ENCODE measurements at regions not wholly inside any gene's neighbourhood (a gene's known extent, or its start where the extent isn't known, plus 50 kb on each side); places are given as distances from the start of the nearest gene placed in this dataset.

- DNase-seq (no peak), ATAC-seq (ENCODE audit: low read depth in 2 of 2) (no peak)
- Mint-ChIP-seq H3K9me3 (peaks cover 2 to 16% (median 8%) of the 10 kb centered on the region in 7 donors), H3K27me3 (no peaks in the 10 kb centered on the region), H3K36me3 (no peaks in the 10 kb centered on the region), H3K27ac (no peak overlapping the region), H3K4me3 (no peak overlapping the region), H3K4me1 (no peaks in the 10 kb centered on the region)
- no peaks in the 10 kb centered on the region for H3K27me3 ChIP-seq (ENCODE audit: control insufficient read depth, insufficient read depth, low read length)
- no peaks in the 10 kb centered on the region for H3K4me1 ChIP-seq (ENCODE audit: control insufficient read depth, insufficient read depth, low read length, poor library complexity, severe bottlenecking)
- no peaks in the 10 kb centered on the region for H3K9me3 ChIP-seq (ENCODE audit: control insufficient read depth in 2 of 2, low read length in 2 of 2)
- no peak overlapping the region for H3K4me3 ChIP-seq (ENCODE audit: low read depth, low read length)
- H3K27ac ChIP-seq (ENCODE audit: insufficient read depth, low read length, poor library complexity, severe bottlenecking): no peak overlapping the region
- no peaks in the 10 kb centered on the region for H3K36me3 ChIP-seq (ENCODE audit: control insufficient read depth, insufficient read depth, low read length)
Measured at GRCh38 chr4:43351970-43352806, 459.7 kb downstream of the GRXCR1 start.

- Mint-ChIP-seq H3K4me3 (no peak overlapping the region), H3K9me3 (peaks cover 2 to 13% (median 6%) of the 10 kb centered on the region in 7 donors), H3K27ac (no peak overlapping the region), H3K4me1 (no peaks in the 10 kb centered on the region), H3K27me3 (no peaks in the 10 kb centered on the region), H3K36me3 (no peaks in the 10 kb centered on the region)
- Histone ChIP-seq H3K4me3 (ENCODE audit: low read depth, low read length) (no peak overlapping the region), H3K27me3 (ENCODE audit: control insufficient read depth, insufficient read depth, low read length) (no peaks in the 10 kb centered on the region), H3K36me3 (ENCODE audit: control insufficient read depth, insufficient read depth, low read length) (no peaks in the 10 kb centered on the region), H3K9me3 (ENCODE audit: control insufficient read depth in 2 of 2, low read length in 2 of 2) (no peaks in the 10 kb centered on the region), H3K27ac (ENCODE audit: insufficient read depth, low read length, poor library complexity, severe bottlenecking) (no peak overlapping the region), H3K4me1 (ENCODE audit: control insufficient read depth, insufficient read depth, low read length, poor library complexity, severe bottlenecking) (no peaks in the 10 kb centered on the region)
- ATAC-seq (ENCODE audit: low read depth in 2 of 2) (no peak), DNase-seq (no peak)
Measured at GRCh38 chr4:43352859-43353258, 460.3 kb downstream of the GRXCR1 start.

- Histone ChIP-seq H3K27ac (ENCODE audit: insufficient read depth, low read length, poor library complexity, severe bottlenecking) (no peak overlapping the region), H3K9me3 (ENCODE audit: control insufficient read depth in 2 of 2, low read length in 2 of 2) (no peaks in the 10 kb centered on the region), H3K4me3 (ENCODE audit: low read depth, low read length) (no peak overlapping the region), H3K27me3 (ENCODE audit: control insufficient read depth, insufficient read depth, low read length) (no peaks in the 10 kb centered on the region), H3K36me3 (ENCODE audit: control insufficient read depth, insufficient read depth, low read length) (no peaks in the 10 kb centered on the region), H3K4me1 (ENCODE audit: control insufficient read depth, insufficient read depth, low read length, poor library complexity, severe bottlenecking) (no peaks in the 10 kb centered on the region)
- ATAC-seq (ENCODE audit: low read depth in 2 of 2) (no peak), DNase-seq (no peak)
- Mint-ChIP-seq H3K4me1 (no peaks in the 10 kb centered on the region), H3K36me3 (no peaks in the 10 kb centered on the region), H3K27me3 (no peaks in the 10 kb centered on the region), H3K27ac (no peak overlapping the region), H3K9me3 (peaks cover 0 to 11% (median 6%) of the 10 kb centered on the region in 7 donors), H3K4me3 (no peak overlapping the region)
Measured at GRCh38 chr4:43353552-43353951, 461.0 kb downstream of the GRXCR1 start.

- DNase-seq (no peak), ATAC-seq (ENCODE audit: low read depth in 2 of 2) (no peak)
- no peaks in the 10 kb centered on the region for H3K27me3 Mint-ChIP-seq
- H3K9me3 Mint-ChIP-seq: peaks cover 0 to 8% (median 3%) of the 10 kb centered on the region in 7 donors
- no peak overlapping the region for H3K4me3 ChIP-seq (ENCODE audit: low read depth, low read length)
- no peak overlapping the region for H3K4me3 Mint-ChIP-seq
- no peak overlapping the region for H3K27ac Mint-ChIP-seq
- no peaks in the 10 kb centered on the region for H3K4me1 ChIP-seq (ENCODE audit: control insufficient read depth, insufficient read depth, low read length, poor library complexity, severe bottlenecking)
- H3K36me3 ChIP-seq (ENCODE audit: control insufficient read depth, insufficient read depth, low read length): no peaks in the 10 kb centered on the region
- H3K27me3 ChIP-seq (ENCODE audit: control insufficient read depth, insufficient read depth, low read length): no peaks in the 10 kb centered on the region
- H3K36me3 Mint-ChIP-seq: no peaks in the 10 kb centered on the region
- no peak overlapping the region for H3K27ac ChIP-seq (ENCODE audit: insufficient read depth, low read length, poor library complexity, severe bottlenecking)
- H3K4me1 Mint-ChIP-seq: no peaks in the 10 kb centered on the region
- no peaks in the 10 kb centered on the region for H3K9me3 ChIP-seq (ENCODE audit: control insufficient read depth in 2 of 2, low read length in 2 of 2)
Measured at GRCh38 chr4:43356786-43357185, 464.3 kb downstream of the GRXCR1 start.

GRCh38 chr4:43357252-43357974 lies 464.9 kb downstream of the GRXCR1 start:
- no peaks in the 10 kb centered on the region for H3K4me1 ChIP-seq (ENCODE audit: control insufficient read depth, insufficient read depth, low read length, poor library complexity, severe bottlenecking)
- Mint-ChIP-seq H3K4me3 (no peak overlapping the region), H3K27me3 (no peaks in the 10 kb centered on the region), H3K27ac (no peak overlapping the region), H3K36me3 (no peaks in the 10 kb centered on the region), H3K9me3 (peaks cover 0 to 8% (median 3%) of the 10 kb centered on the region in 7 donors), H3K4me1 (no peaks in the 10 kb centered on the region)
- no peaks in the 10 kb centered on the region for H3K36me3 ChIP-seq (ENCODE audit: control insufficient read depth, insufficient read depth, low read length)
- no peak overlapping the region for H3K4me3 ChIP-seq (ENCODE audit: low read depth, low read length)
- H3K9me3 ChIP-seq (ENCODE audit: control insufficient read depth in 2 of 2, low read length in 2 of 2): no peaks in the 10 kb centered on the region
- DNase-seq: no peak
- no peak for ATAC-seq (ENCODE audit: low read depth in 2 of 2)
- H3K27me3 ChIP-seq (ENCODE audit: control insufficient read depth, insufficient read depth, low read length): no peaks in the 10 kb centered on the region
- H3K27ac ChIP-seq (ENCODE audit: insufficient read depth, low read length, poor library complexity, severe bottlenecking): no peak overlapping the region

GRCh38 chr4:43360296-43360695 lies 467.8 kb downstream of the GRXCR1 start:
- Histone ChIP-seq H3K27me3 (ENCODE audit: control insufficient read depth, insufficient read depth, low read length) (no peaks in the 10 kb centered on the region), H3K36me3 (ENCODE audit: control insufficient read depth, insufficient read depth, low read length) (no peaks in the 10 kb centered on the region), H3K27ac (ENCODE audit: insufficient read depth, low read length, poor library complexity, severe bottlenecking) (no peak overlapping the region), H3K4me1 (ENCODE audit: control insufficient read depth, insufficient read depth, low read length, poor library complexity, severe bottlenecking) (no peaks in the 10 kb centered on the region), H3K4me3 (ENCODE audit: low read depth, low read length) (no peak overlapping the region), H3K9me3 (ENCODE audit: control insufficient read depth in 2 of 2, low read length in 2 of 2) (no peaks in the 10 kb centered on the region)
- Mint-ChIP-seq H3K27ac (no peak overlapping the region), H3K36me3 (no peaks in the 10 kb centered on the region), H3K9me3 (peaks cover 0 to 5% (median 3%) of the 10 kb centered on the region in 7 donors), H3K4me1 (no peaks in the 10 kb centered on the region), H3K27me3 (no peaks in the 10 kb centered on the region), H3K4me3 (no peak overlapping the region)
- DNase-seq (no peak), ATAC-seq (ENCODE audit: low read depth in 2 of 2) (no peak)

- no peak for DNase-seq
- Mint-ChIP-seq H3K36me3 (no peaks in the 10 kb centered on the region), H3K27ac (no peak overlapping the region), H3K4me3 (no peak overlapping the region), H3K27me3 (no peaks in the 10 kb centered on the region), H3K9me3 (peaks cover 0 to 9% (median 2%) of the 10 kb centered on the region in 7 donors), H3K4me1 (no peaks in the 10 kb centered on the region)
- no peak for ATAC-seq (ENCODE audit: low read depth in 2 of 2)
- Histone ChIP-seq H3K27ac (ENCODE audit: insufficient read depth, low read length, poor library complexity, severe bottlenecking) (no peak overlapping the region), H3K36me3 (ENCODE audit: control insufficient read depth, insufficient read depth, low read length) (no peaks in the 10 kb centered on the region), H3K4me1 (ENCODE audit: control insufficient read depth, insufficient read depth, low read length, poor library complexity, severe bottlenecking) (no peaks in the 10 kb centered on the region), H3K4me3 (ENCODE audit: low read depth, low read length) (no peak overlapping the region), H3K27me3 (ENCODE audit: control insufficient read depth, insufficient read depth, low read length) (no peaks in the 10 kb centered on the region), H3K9me3 (ENCODE audit: control insufficient read depth in 2 of 2, low read length in 2 of 2) (no peaks in the 10 kb centered on the region)
Measured at GRCh38 chr4:43362875-43363636, 470.5 kb downstream of the GRXCR1 start.
